ENCODE measurements at regions not wholly inside any gene's neighbourhood (a gene's known extent, or its start where the extent isn't known, plus 50 kb on each side); places are given as distances from the start of the nearest gene placed in this dataset.

DNA sequence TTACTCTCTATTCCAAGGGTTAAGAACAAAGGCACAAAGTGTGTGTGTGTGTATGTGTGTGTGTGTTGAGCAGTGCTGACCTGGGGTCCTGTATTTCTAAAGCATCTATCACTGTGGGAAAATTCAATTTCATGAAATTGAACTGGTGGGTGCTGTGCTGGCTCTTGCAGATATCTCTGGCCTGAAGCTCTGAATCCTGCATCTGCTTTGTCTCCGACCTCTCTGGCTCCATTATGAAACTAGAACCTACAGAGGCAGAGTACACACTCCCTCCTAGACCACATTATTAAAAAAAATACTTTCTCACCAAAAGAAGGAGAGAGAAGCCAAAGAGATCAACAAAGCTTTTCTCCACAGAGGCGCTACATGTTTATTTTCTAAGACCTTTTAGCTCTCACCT lies 88.4 kb upstream of the PDE4B start:
- H3K4me1 ChIP-seq (ENCODE audit: low read length), result peaks cover 23% of the 10 kb centered on the region
- no peaks in the 10 kb centered on the region for H3K9me2 ChIP-seq (replicated peaks; ENCODE audit: insufficient read depth, low read length)
- peak overlapping the region; percentile 23 for H3K4me3 ChIP-seq (ENCODE audit: low read length)
- peak overlapping the region; percentile 54; the same call in 1 of the 2 replicates for H3K27ac ChIP-seq (ENCODE audit: low read length)
- no peaks in the 10 kb centered on the region for H3K79me2 ChIP-seq (ENCODE audit: low read length)
- H3K36me3 ChIP-seq (replicated peaks; ENCODE audit: insufficient read depth, low read length), result no peaks in the 10 kb centered on the region
- peak overlapping the region; percentile 64 for H3K4me2 ChIP-seq (ENCODE audit: low read depth, low read length)
- peak overlapping the region; percentile 13; the same call in 1 of the 2 replicates for H2AFZ ChIP-seq (ENCODE audit: low read length)
- no peaks in the 10 kb centered on the region for H3K9me3 ChIP-seq (replicated peaks; ENCODE audit: insufficient read depth, low read length)
- no peaks in the 10 kb centered on the region for H4K20me1 ChIP-seq (ENCODE audit: insufficient read depth, low read length)
- peak; percentile 59 for DNase-seq
- H3F3A ChIP-seq (ENCODE audit: insufficient read depth, low read length), result peaks cover 9% of the 10 kb centered on the region
- no peak for TF ChIP-seq EZH2phosphoT487 (IDR thresholded peaks at IDR 0.05; ENCODE audit: low read length)
- no peak for TF ChIP-seq EZH2 (optimal IDR thresholded peaks at IDR 0.05; ENCODE audit: low read depth, low read length)
- TF ChIP-seq CTCF (IDR thresholded peaks at IDR 0.05; ENCODE audit: low read length), result no peak
- H3K27me3 ChIP-seq (replicated peaks; ENCODE audit: insufficient read depth, low read length), result no peaks in the 10 kb centered on the region
- 0 out of 2 replicates have a peak overlapping the region, but pooled peaks have one; percentile 5 for H3K9ac ChIP-seq (ENCODE audit: low read length)

DNA sequence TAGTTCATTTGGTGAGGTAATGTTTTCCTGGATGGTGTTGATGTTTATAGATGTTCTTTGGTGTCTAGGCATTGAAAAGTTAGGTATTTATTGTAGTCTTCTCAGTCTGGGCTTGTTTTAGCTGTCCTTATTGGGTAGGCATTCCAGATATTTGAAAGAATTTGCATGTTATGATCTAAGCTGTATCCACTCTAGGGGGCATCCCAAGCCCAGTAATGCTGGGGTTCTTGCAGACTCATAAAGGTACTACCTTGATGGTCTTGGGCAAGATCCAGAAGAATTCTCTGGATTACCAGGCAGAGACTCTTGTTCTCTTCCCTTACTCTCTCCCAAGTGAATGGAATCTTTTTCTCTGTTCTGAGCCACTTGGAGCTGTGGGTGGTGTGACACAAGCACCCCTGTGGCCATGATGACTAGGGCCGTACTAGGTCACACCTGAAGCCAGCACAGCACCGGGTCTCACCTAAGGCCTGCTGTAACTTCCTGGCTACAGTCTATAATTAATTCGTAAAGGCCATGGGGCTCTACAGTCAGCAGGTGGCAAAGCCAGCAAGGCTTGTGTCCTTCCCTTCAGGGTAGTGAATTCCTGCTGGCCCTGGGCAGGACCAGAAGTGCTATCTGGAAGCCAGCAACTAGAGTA lies 74.8 kb upstream of the PDE4B start:
- Histone ChIP-seq H3K27me3 (replicated peaks; ENCODE audit: insufficient read depth, low read length) (no peaks in the 10 kb centered on the region), H3K9ac (ENCODE audit: low read length) (no peak overlapping the region), H3K36me3 (replicated peaks; ENCODE audit: insufficient read depth, low read length) (no peaks in the 10 kb centered on the region), H3K4me3 (ENCODE audit: low read length) (no peak overlapping the region), H3K9me2 (replicated peaks; ENCODE audit: insufficient read depth, low read length) (no peaks in the 10 kb centered on the region), H3K79me2 (ENCODE audit: low read length) (no peaks in the 10 kb centered on the region), H4K20me1 (ENCODE audit: insufficient read depth, low read length) (no peaks in the 10 kb centered on the region), H3K27ac (ENCODE audit: low read length) (no peak overlapping the region), H2AFZ (ENCODE audit: low read length) (no peak overlapping the region), H3K4me1 (ENCODE audit: low read length) (peaks cover 22% of the 10 kb centered on the region), H3F3A (ENCODE audit: insufficient read depth, low read length) (no peaks in the 10 kb centered on the region; the same call in 1 of the 2 replicates), H3K4me2 (ENCODE audit: low read depth, low read length) (no peak overlapping the region), H3K9me3 (replicated peaks; ENCODE audit: insufficient read depth, low read length) (no peaks in the 10 kb centered on the region)
- no peak for DNase-seq
- TF ChIP-seq EZH2 (optimal IDR thresholded peaks at IDR 0.05; ENCODE audit: low read depth, low read length) (no peak), EZH2phosphoT487 (IDR thresholded peaks at IDR 0.05; ENCODE audit: low read length) (no peak), CTCF (IDR thresholded peaks at IDR 0.05; ENCODE audit: low read length) (no peak)

DNA sequence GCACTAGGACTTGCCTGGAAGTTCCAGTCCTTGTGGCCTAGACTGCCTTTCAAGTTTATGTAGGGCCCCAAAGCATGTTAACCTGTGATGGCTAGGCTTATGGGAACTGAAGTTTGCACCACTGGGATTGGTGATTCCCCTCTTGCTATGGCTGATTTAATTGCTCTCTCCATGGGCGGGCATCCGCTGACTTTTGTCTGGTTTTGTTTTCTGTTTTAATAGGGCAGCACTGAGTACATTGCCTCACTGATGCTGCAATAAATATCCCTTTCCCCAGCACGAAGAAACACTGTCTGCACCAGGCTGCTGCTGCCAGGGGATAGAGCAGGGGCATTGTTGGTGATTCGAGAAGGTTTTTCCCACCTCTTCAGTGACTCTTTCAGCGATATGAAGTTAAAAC lies 73.3 kb upstream of the PDE4B start:
- no peak overlapping the region for H3K4me3 ChIP-seq (ENCODE audit: low read length)
- H3F3A ChIP-seq (ENCODE audit: insufficient read depth, low read length), result no peaks in the 10 kb centered on the region; the same call in 1 of the 2 replicates
- H4K20me1 ChIP-seq (ENCODE audit: insufficient read depth, low read length), result no peaks in the 10 kb centered on the region
- no peak for TF ChIP-seq EZH2 (optimal IDR thresholded peaks at IDR 0.05; ENCODE audit: low read depth, low read length)
- TF ChIP-seq CTCF (IDR thresholded peaks at IDR 0.05; ENCODE audit: low read length), result no peak
- TF ChIP-seq EZH2phosphoT487 (IDR thresholded peaks at IDR 0.05; ENCODE audit: low read length), result no peak
- H3K27ac ChIP-seq (ENCODE audit: low read length), result no peak overlapping the region
- no peak overlapping the region for H2AFZ ChIP-seq (ENCODE audit: low read length)
- peaks cover 18% of the 10 kb centered on the region for H3K4me1 ChIP-seq (ENCODE audit: low read length)
- H3K9me2 ChIP-seq (replicated peaks; ENCODE audit: insufficient read depth, low read length), result no peaks in the 10 kb centered on the region
- H3K9me3 ChIP-seq (replicated peaks; ENCODE audit: insufficient read depth, low read length), result no peaks in the 10 kb centered on the region
- DNase-seq, result no peak
- H3K4me2 ChIP-seq (ENCODE audit: low read depth, low read length), result no peak overlapping the region
- H3K79me2 ChIP-seq (ENCODE audit: low read length), result no peaks in the 10 kb centered on the region
- H3K27me3 ChIP-seq (replicated peaks; ENCODE audit: insufficient read depth, low read length), result no peaks in the 10 kb centered on the region
- no peaks in the 10 kb centered on the region for H3K36me3 ChIP-seq (replicated peaks; ENCODE audit: insufficient read depth, low read length)
- H3K9ac ChIP-seq (ENCODE audit: low read length), result no peak overlapping the region

All from MM.1S (cell line).